Tibial artery (tissue), 4 donors: ENCODE measurements at regions not wholly inside any gene's neighbourhood (a gene's known extent, or its start where the extent isn't known, plus 50 kb on each side); places are given as distances from the start of the nearest gene placed in this dataset.

Source experiments
- DNase-seq, 2 donors: peaks; one replicate each; pipeline ENCODE4 v3.0.0-alpha.2; 2019
- H3K27ac ChIP-seq, 2 donors: fragments of 200-600 bp; sonication (generic) in 1 of 2; 1 replicate in 1 of 2; 2 replicates in 1 of 2; pipeline ENCODE4 v1.5.1; 2018 to 2019; ENCODE audit warnings: mild to moderate bottlenecking in 1 of 2
- H3K27me3 ChIP-seq, 2 donors: fragments of 200-600 bp; sonication (generic) in 1 of 2; one replicate each; pipeline versions ENCODE4 v1.5.1 to v1.6.0; 2016 to 2019
- H3K36me3 ChIP-seq, 3 donors: fragments of 200-600 bp; sonication (generic) in 2 of 3; one replicate each; pipeline ENCODE4 v1.5.1; 2016 to 2019; ENCODE audit warnings: mild to moderate bottlenecking in 2 of 3
- H3K4me1 ChIP-seq, 4 donors: fragments of 200-600 bp; sonication (generic) in 2 of 4; 1 replicate in 3 of 4; 2 replicates in 1 of 4; pipeline ENCODE4 v1.5.1; 2016 to 2019
- H3K4me3 ChIP-seq, 2 donors: fragments of 200-600 bp; sonication (generic) in 1 of 2; 1 replicate in 1 of 2; 2 replicates in 1 of 2; pipeline ENCODE4 v1.5.1; 2018 to 2019; ENCODE audit warnings: mild to moderate bottlenecking in 2 of 2
- H3K9me3 ChIP-seq, 3 donors: fragments of 200-600 bp; sonication (generic) in 1 of 3; one replicate each; pipeline ENCODE4 v1.5.1; 2016 to 2019
- CTCF ChIP-seq, 2 experiments: fragments of 200-600 bp in 1 of 2; fragments of 450-650 bp in 1 of 2; IDR thresholded peaks; one replicate each; pipeline ENCODE4 v1.5.1; 2017 to 2019; ENCODE audit warnings: antibody characterized with exemption in 2 of 2, mild to moderate bottlenecking in 1 of 2, moderate library complexity in 1 of 2
- intact Hi-C: fragments of 100-400 bp; cut with DNase I; formaldehyde crosslinking; loops from one replicate; pipeline ENCODE4 v1.15.0; 2023; ENCODE audit warnings: low total_unique reads

DNA sequence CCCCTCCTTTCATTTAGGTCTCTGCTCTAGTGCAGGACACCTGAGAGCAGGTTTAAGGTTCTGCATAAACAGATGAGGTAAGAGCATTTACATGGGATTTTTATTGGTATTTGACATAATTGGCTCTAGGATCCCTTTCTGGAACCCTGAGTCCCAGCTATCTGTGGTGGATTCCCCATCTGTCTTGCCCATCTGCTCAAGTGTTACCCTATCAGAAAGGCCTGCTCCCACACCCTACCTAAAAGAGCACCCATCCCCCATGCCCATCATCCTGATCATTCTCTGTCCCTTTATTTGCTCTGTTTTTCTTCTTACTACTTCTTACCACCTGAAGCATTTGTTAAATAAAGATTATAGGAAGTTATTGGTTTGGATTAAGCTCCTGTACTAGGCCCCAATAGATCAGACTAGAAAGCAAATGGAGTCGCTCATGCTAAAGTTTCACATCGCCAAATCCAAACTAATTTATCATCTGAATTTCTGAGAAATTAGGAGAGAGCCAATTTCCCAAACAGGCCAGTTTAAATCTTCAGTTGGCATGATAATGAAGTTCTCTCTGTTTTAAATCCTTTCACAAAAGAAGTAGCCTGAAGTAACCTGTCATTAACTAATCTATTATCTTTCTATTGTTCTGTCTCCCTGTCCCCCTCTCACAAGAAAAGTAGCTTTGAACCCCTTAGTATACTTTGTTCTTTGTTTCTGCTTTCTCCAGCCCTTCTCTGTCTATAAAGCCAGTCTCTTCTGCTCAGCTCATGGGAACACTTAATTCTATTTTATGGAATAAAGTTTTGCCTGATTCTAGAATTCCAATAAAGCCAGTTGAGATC lies 178.6 kb downstream of the ZNF674 start:
- intact Hi-C loops: loop anchor here (5.0 kb wide), 1 partner anchor 844 kb away; no protein-coding TSS in a partner anchor
- Histone ChIP-seq H3K27ac (no peak overlapping the region), H3K27me3 (no peaks in the 10 kb centered on the region), H3K4me1 (no peaks in the 10 kb centered on the region), H3K36me3 (no peaks in the 10 kb centered on the region), H3K4me3 (no peak overlapping the region), H3K9me3 (no peaks in the 10 kb centered on the region)
- no peak for TF ChIP-seq CTCF (IDR thresholded peaks at IDR 0.05)
- DNase-seq: no peak

- intact Hi-C loops: no loop called here
- Histone ChIP-seq H3K4me1 (no peaks in the 10 kb centered on the region), H3K27me3 (no peaks in the 10 kb centered on the region), H3K9me3 (peaks cover 0 to 19% (median 13%) of the 10 kb centered on the region in 3 donors), H3K36me3 (no peaks in the 10 kb centered on the region), H3K4me3 (no peak overlapping the region), H3K27ac (no peak overlapping the region)
- no peak for DNase-seq
- TF ChIP-seq CTCF (IDR thresholded peaks at IDR 0.05): no peak
Measured at GRCh38 chrX:46354481-46354880, 190.7 kb downstream of the ZNF674 start.

GRCh38 chrX:46341767-46342322 lies 203.4 kb downstream of the ZNF674 start:
- Histone ChIP-seq H3K4me3 (no peak overlapping the region), H3K9me3 (no peaks in the 10 kb centered on the region), H3K27ac (no peak overlapping the region), H3K4me1 (no peaks in the 10 kb centered on the region), H3K27me3 (no peaks in the 10 kb centered on the region), H3K36me3 (no peaks in the 10 kb centered on the region)
- no peak for DNase-seq
- TF ChIP-seq CTCF (IDR thresholded peaks at IDR 0.05): no peak
- intact Hi-C loops: no loop called here

DNA sequence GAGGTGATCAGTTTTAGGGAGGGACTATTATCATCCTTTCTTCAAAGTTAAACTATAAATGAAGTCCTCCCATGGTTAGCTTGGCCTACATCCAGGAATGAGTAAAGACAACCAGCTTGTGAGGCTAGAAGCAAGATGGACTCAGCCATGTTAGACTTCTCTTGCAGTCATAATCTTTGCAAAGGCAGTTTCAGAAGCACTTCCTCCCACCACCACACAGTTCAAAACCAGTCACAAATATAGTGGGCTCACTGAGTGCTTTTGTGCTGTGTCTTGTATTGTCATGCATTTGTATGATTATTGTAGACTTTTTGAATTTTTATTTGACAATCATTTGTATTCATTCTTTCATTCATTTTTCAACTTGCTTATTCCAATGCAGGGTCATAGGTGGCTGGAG lies 204.5 kb downstream of the ZNF674 start:
- intact Hi-C loops: no loop called here
- Histone ChIP-seq H3K4me3 (no peak overlapping the region), H3K4me1 (no peaks in the 10 kb centered on the region), H3K27me3 (no peaks in the 10 kb centered on the region), H3K9me3 (no peaks in the 10 kb centered on the region), H3K27ac (no peak overlapping the region), H3K36me3 (no peaks in the 10 kb centered on the region)
- no peak for DNase-seq
- TF ChIP-seq CTCF (IDR thresholded peaks at IDR 0.05): no peak

GRCh38 chrX:46333550-46333949 lies 211.7 kb downstream of the ZNF674 start:
- intact Hi-C loops: no loop called here
- H3K27ac ChIP-seq: no peak overlapping the region

More at GRCh38 chrX:46333550-46333949, 211.7 kb downstream of the ZNF674 start:
- no peak for DNase-seq
- no peaks in the 10 kb centered on the region for H3K36me3 ChIP-seq
- H3K4me3 ChIP-seq: no peak overlapping the region
- H3K4me1 ChIP-seq: peaks cover 0 to 4% (median 0%) of the 10 kb centered on the region in 4 donors
- peaks cover 0 to 6% (median 0%) of the 10 kb centered on the region in 3 donors for H3K9me3 ChIP-seq
- no peak for TF ChIP-seq CTCF (IDR thresholded peaks at IDR 0.05)
- no peaks in the 10 kb centered on the region for H3K27me3 ChIP-seq
